ENCODE measurements at regions not wholly inside any gene's neighbourhood (a gene's known extent, or its start where the extent isn't known, plus 50 kb on each side); places are given as distances from the start of the nearest gene placed in this dataset.

DNA sequence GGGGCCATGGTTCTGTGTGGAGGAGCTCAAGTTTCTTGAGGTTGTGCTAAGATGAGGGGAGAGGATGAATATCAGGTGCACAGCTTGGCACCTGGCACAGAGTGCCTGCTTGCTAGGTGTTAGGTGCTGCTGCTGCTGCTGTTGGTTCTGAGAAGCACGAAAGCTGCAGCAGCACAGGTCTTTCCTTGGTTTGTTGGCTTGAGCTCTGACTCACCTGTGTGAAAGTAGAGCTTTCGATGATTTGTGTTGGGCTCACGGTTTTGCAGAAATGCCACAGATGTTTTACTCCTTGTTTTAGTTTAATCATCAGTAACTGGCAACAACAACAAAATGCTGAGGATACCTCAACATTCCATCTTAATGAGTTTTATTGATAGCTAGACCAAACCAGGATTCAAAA lies 221.6 kb downstream of the BRINP2 start:
- H3K4me3 ChIP-seq, result no peak overlapping the region
- no peaks in the 10 kb centered on the region for H3K4me1 ChIP-seq (replicated peaks in 1 of 2)
- H3K27me3 ChIP-seq, result no peaks in the 10 kb centered on the region
- no peak for TF ChIP-seq POLR2A (IDR thresholded peaks at IDR 0.05)
- intact Hi-C loops (cut with DNase I), result no loop called here
- DNase-seq, result no peak
- H3K36me3 ChIP-seq (replicated peaks in 1 of 2), result no peaks in the 10 kb centered on the region
- 79 to 92% (median 84%) methylated on average over 3 of the region's 3 CpGs for WGBS, 4 donors
- no peaks in the 10 kb centered on the region for H3K9me3 ChIP-seq (replicated peaks in 1 of 3)
- no peak overlapping the region for H3K27ac ChIP-seq

DNA sequence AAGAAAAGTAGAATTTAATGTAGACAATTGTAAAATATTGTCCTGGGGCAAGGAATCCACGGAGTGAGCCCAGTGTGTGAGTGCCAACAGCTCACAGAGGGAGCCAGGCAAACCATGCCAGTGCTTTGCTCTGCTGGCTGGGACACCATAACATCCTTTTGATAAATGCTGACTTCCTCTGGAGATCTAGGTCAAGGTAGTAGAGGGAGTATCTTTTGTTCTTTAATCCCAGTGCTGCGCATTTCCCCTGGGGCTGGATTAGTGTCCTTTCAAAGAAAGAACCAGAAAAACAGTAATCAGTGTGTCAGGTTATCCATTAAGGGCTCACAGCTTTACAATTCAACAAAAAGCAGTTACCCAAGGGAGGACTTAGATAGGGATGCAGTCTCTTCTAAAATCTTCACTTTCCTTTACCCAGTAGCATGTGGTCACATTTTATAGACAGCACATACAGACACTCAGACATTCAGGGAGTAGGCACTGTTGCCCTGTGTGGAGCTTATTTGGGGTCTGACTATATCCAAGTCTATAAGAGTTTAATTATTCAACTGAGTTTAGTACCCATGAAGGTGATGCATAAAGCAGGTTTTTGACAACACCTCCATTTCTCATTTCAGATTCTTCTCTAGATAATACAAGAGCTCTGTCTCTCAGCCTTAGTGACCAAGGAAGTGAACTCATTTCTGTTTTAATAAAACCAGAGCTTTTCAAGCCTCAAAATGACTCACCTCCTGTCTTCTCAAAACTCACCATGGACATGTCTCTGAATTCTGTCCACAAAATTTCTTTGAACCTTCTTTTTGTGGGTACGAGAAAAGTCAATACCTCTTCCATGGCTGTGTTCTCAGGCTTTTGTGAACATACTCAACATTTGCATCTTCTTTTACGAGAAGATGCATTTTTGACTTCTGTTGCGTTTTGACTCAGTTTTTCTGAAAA lies 215.3 kb downstream of the BRINP2 start:
- DNase-seq, result peak in 2 of 7 donors; percentile 11 to 17
- 62 to 67% (median 64%) methylated on average over 5 of the region's 5 CpGs for WGBS, 4 donors
- no peak for TF ChIP-seq POLR2A (IDR thresholded peaks at IDR 0.05)
- TF ChIP-seq, protein P1, sequence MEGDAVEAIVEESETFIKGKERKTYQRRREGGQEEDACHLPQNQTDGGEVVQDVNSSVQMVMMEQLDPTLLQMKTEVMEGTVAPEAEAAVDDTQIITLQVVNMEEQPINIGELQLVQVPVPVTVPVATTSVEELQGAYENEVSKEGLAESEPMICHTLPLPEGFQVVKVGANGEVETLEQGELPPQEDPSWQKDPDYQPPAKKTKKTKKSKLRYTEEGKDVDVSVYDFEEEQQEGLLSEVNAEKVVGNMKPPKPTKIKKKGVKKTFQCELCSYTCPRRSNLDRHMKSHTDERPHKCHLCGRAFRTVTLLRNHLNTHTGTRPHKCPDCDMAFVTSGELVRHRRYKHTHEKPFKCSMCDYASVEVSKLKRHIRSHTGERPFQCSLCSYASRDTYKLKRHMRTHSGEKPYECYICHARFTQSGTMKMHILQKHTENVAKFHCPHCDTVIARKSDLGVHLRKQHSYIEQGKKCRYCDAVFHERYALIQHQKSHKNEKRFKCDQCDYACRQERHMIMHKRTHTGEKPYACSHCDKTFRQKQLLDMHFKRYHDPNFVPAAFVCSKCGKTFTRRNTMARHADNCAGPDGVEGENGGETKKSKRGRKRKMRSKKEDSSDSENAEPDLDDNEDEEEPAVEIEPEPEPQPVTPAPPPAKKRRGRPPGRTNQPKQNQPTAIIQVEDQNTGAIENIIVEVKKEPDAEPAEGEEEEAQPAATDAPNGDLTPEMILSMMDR (IDR thresholded peaks at IDR 0.05), result no peak
- Histone ChIP-seq H3K4me3 (no peak overlapping the region), H3K36me3 (replicated peaks in 1 of 2) (no peaks in the 10 kb centered on the region), H3K9me3 (replicated peaks in 1 of 3) (no peaks in the 10 kb centered on the region), H3K27me3 (no peaks in the 10 kb centered on the region), H3K27ac (no peak overlapping the region), H3K4me1 (replicated peaks in 1 of 2) (no peaks in the 10 kb centered on the region)
- intact Hi-C loops (cut with DNase I), result no loop called here

DNA sequence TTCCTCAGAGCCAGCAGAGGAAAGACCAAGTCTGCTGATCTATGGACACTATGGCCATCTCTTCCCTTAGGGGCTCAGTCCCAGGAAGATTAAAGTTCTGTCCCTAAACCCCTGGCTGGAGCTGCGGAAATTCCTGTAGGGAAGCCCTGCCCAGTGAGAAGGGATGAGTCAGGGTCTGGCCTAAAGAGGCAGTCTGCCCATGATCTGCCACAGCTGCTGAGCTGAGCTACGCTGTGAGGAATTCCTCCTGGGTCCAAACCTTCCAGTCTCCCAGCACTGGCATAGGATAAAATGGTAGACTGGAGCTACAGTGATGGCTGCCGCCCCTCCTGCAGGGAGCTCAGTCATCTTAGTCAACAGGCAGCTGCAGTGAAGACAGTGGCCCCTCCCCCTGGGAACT lies 213.7 kb downstream of the BRINP2 start:
- H3K27me3 ChIP-seq, result no peaks in the 10 kb centered on the region
- TF ChIP-seq, protein P1 (IDR thresholded peaks at IDR 0.05), result no peak
- no peak for TF ChIP-seq POLR2A (IDR thresholded peaks at IDR 0.05)
- WGBS, 4 donors, result 57 to 74% (median 60%) methylated on average over 3 of the region's 3 CpGs; no CpG with 5 or more reads in 1 of the 4 donors
- H3K36me3 ChIP-seq (replicated peaks in 1 of 2), result no peaks in the 10 kb centered on the region
- no peak overlapping the region for H3K27ac ChIP-seq
- H3K9me3 ChIP-seq (replicated peaks in 1 of 3), result no peaks in the 10 kb centered on the region
- H3K4me1 ChIP-seq (replicated peaks in 1 of 2), result no peaks in the 10 kb centered on the region
- H3K4me3 ChIP-seq, result no peak overlapping the region
- intact Hi-C loops (cut with DNase I), result no loop called here
- peak in 1 of 7 donors; percentile 11 for DNase-seq

DNA sequence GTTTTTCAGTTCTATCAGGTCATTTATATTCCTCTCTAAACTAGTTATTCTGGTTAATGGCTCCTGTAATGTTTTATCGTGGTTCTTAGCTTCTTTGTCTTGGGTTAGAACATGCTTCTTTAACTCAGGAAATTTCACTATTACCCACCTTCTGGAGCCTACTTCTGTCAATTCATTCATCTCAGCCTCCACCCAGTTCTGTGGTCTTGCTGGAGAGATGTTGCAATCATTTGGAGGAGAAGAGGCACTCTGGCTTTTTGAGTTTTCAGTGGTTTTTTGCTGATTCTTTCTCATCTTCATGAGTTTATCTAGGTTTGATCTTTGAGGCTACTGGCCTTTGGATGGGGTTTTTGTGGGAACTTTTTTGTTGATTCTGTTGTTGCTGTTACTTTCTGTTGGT lies 213.0 kb downstream of the BRINP2 start:
- no peaks in the 10 kb centered on the region for H3K4me1 ChIP-seq (replicated peaks in 1 of 2)
- H3K4me3 ChIP-seq, result no peak overlapping the region
- no peak overlapping the region for H3K27ac ChIP-seq
- 82 to 95% (median 88%) methylated on average over 1 of the region's 1 CpG for whole genome bisulfite sequencing, 4 donors
- TF ChIP-seq, protein P1 (IDR thresholded peaks at IDR 0.05), result no peak
- no peak for TF ChIP-seq POLR2A (IDR thresholded peaks at IDR 0.05)
- no peaks in the 10 kb centered on the region for H3K9me3 ChIP-seq (replicated peaks in 1 of 3)
- DNase-seq, result no peak
- no peaks in the 10 kb centered on the region for H3K27me3 ChIP-seq
- H3K36me3 ChIP-seq (replicated peaks in 1 of 2), result no peaks in the 10 kb centered on the region
- intact Hi-C loops (cut with DNase I), result no loop called here

All from adrenal gland (tissue), 9 donors.